Lower leg skin (tissue), 4 donors: ENCODE measurements at regions not wholly inside any gene's neighbourhood (a gene's known extent, or its start where the extent isn't known, plus 50 kb on each side); places are given as distances from the start of the nearest gene placed in this dataset.

Source experiments
- DNase-seq, 2 donors: peaks; one replicate each; pipeline ENCODE4 v3.0.0-alpha.2; 2019; ENCODE audit warnings: low spot score in 2 of 2
- H3K4me3 ChIP-seq: fragments of 200-600 bp; sonication (generic); 2 replicates; pipeline ENCODE4 v1.5.1; 2017; ENCODE audit warnings: mild to moderate bottlenecking, low read depth; ENCODE audit not compliant: poor library complexity, severe bottlenecking
- CTCF ChIP-seq, 3 donors: fragments of 450-650 bp; IDR thresholded peaks; one replicate each; pipeline ENCODE4 v1.5.1; 2016; ENCODE audit warnings: antibody characterized with exemption in 3 of 3, mild to moderate bottlenecking in 3 of 3, moderate library complexity in 2 of 3
- POLR2A ChIP-seq, 2 donors: fragments of 450-650 bp; IDR thresholded peaks; one replicate each; pipeline ENCODE4 v1.6.1; 2016 to 2017; ENCODE audit warnings: antibody characterized with exemption in 2 of 2, mild to moderate bottlenecking in 1 of 2, moderate library complexity in 1 of 2
- WGBS, 2 donors: methylation state at CpG; one replicate each; pipeline ENCODE4 v1.1.5; 2018; 5-methylcytosine and 5-hydroxymethylcytosine counted together
- intact Hi-C: fragments of 100-400 bp; cut with DNase I; formaldehyde crosslinking; loops from one replicate; pipeline ENCODE4 v1.15.0; 2023; ENCODE audit warnings: low total_unique reads

- intact Hi-C loops, result no loop called here
- no peak for TF ChIP-seq POLR2A (IDR thresholded peaks at IDR 0.05)
- TF ChIP-seq CTCF (IDR thresholded peaks at IDR 0.05), result no peak
- no peak for DNase-seq
- H3K4me3 ChIP-seq, result no peak overlapping the region
Measured at GRCh38 chr2:155913356-155913755, 419.2 kb downstream of the NR4A2 start.

GRCh38 chr2:155908567-155908966, 424.0 kb downstream of the NR4A2 start:
- no peak overlapping the region for H3K4me3 ChIP-seq
- no peak for TF ChIP-seq CTCF (IDR thresholded peaks at IDR 0.05)
- no peak for TF ChIP-seq POLR2A (IDR thresholded peaks at IDR 0.05)
- intact Hi-C loops, result no loop called here
- no peak for DNase-seq
- 81% methylated on average over 1 of the region's 1 CpG for WGBS, 2 donors

- intact Hi-C loops, result no loop called here
- DNase-seq, result no peak
- 84 to 86% methylated on average over 3 of the region's 3 CpGs for WGBS, 2 donors
- no peak overlapping the region for H3K4me3 ChIP-seq
- TF ChIP-seq POLR2A (IDR thresholded peaks at IDR 0.05) (no peak), CTCF (IDR thresholded peaks at IDR 0.05) (no peak)
Measured at GRCh38 chr2:155907211-155907610, 425.3 kb downstream of the NR4A2 start.

- 33 to 39% methylated on average over 1 of the region's 1 CpG for WGBS, 2 donors
Measured at GRCh38 chr2:155905657-155906056, 426.9 kb downstream of the NR4A2 start.

GRCh38 chr2:155904720-155905119, 427.8 kb downstream of the NR4A2 start:
- intact Hi-C loops, result no loop called here
- no peak for DNase-seq
- no peak overlapping the region for H3K4me3 ChIP-seq
- no peak for TF ChIP-seq CTCF (IDR thresholded peaks at IDR 0.05)
- WGBS, 2 donors, result 80 to 81% methylated on average over 2 of the region's 2 CpGs

More at GRCh38 chr2:155905657-155906056, 426.9 kb downstream of the NR4A2 start:
- TF ChIP-seq POLR2A (IDR thresholded peaks at IDR 0.05) (no peak), CTCF (IDR thresholded peaks at IDR 0.05) (no peak)
- intact Hi-C loops, result no loop called here
- no peak for DNase-seq
- H3K4me3 ChIP-seq, result no peak overlapping the region

GRCh38 chr2:155902635-155903034, 429.9 kb downstream of the NR4A2 start:
- 60 to 68% methylated on average over 2 of the region's 2 CpGs for WGBS, 2 donors
- DNase-seq, result no peak
- intact Hi-C loops, result no loop called here
- no peak overlapping the region for H3K4me3 ChIP-seq
- TF ChIP-seq CTCF (IDR thresholded peaks at IDR 0.05) (no peak), POLR2A (IDR thresholded peaks at IDR 0.05) (no peak)
